Activated naive CD8-positive, alpha-beta T cell (primary cell): ENCODE measurements at regions not wholly inside any gene's neighbourhood (a gene's known extent, or its start where the extent isn't known, plus 50 kb on each side); places are given as distances from the start of the nearest gene placed in this dataset.

ENCODE experiments used
- H3K27ac Mint-ChIP-seq: one replicate; pipeline ENCODE4 v1.8.0; 2021; ENCODE audit warnings: mixed read lengths
- H3K27me3 Mint-ChIP-seq: one replicate; pipeline ENCODE4 v1.8.0; 2021; ENCODE audit warnings: mixed read lengths
- H3K36me3 Mint-ChIP-seq: one replicate; pipeline ENCODE4 v1.8.0; 2021; ENCODE audit warnings: mixed read lengths
- H3K4me1 Mint-ChIP-seq: one replicate; pipeline ENCODE4 v1.8.0; 2021; ENCODE audit warnings: low read depth, mixed read lengths
- H3K4me3 Mint-ChIP-seq: one replicate; pipeline ENCODE4 v1.8.0; 2021; ENCODE audit warnings: mild to moderate bottlenecking, mixed read lengths
- H3K9me3 Mint-ChIP-seq: one replicate; pipeline ENCODE4 v1.8.0; 2021; ENCODE audit warnings: low read depth, mixed read lengths

GRCh38 chr17:14461227-14461548 lies 160.3 kb downstream of the HS3ST3B1 start:
- Mint-ChIP-seq H3K27me3 (no peaks in the 10 kb centered on the region), H3K4me1 (peaks cover 22% of the 10 kb centered on the region), H3K4me3 (no peak overlapping the region), H3K36me3 (no peaks in the 10 kb centered on the region), H3K9me3 (peaks cover 3% of the 10 kb centered on the region), H3K27ac (no peak overlapping the region)

- Mint-ChIP-seq H3K27ac (no peak overlapping the region), H3K27me3 (no peaks in the 10 kb centered on the region), H3K4me3 (no peak overlapping the region), H3K36me3 (no peaks in the 10 kb centered on the region), H3K9me3 (no peaks in the 10 kb centered on the region), H3K4me1 (peaks cover 22% of the 10 kb centered on the region)
Observed at GRCh38 chr17:14460516-14461226, 159.8 kb downstream of the HS3ST3B1 start.

GRCh38 chr17:14459955-14460354 lies 159.1 kb downstream of the HS3ST3B1 start:
- Mint-ChIP-seq H3K36me3 (no peaks in the 10 kb centered on the region), H3K4me3 (no peak overlapping the region)

GRCh38 chr17:14458724-14459123 lies 157.8 kb downstream of the HS3ST3B1 start:
- no peaks in the 10 kb centered on the region for H3K27me3 Mint-ChIP-seq
- no peaks in the 10 kb centered on the region for H3K36me3 Mint-ChIP-seq
- no peaks in the 10 kb centered on the region for H3K9me3 Mint-ChIP-seq
- no peak overlapping the region for H3K27ac Mint-ChIP-seq
- H3K4me1 Mint-ChIP-seq = peaks cover 22% of the 10 kb centered on the region
- H3K4me3 Mint-ChIP-seq = no peak overlapping the region

More at GRCh38 chr17:14459955-14460354, 159.1 kb downstream of the HS3ST3B1 start:
- H3K9me3 Mint-ChIP-seq = no peaks in the 10 kb centered on the region
- peaks cover 22% of the 10 kb centered on the region for H3K4me1 Mint-ChIP-seq
- no peaks in the 10 kb centered on the region for H3K27me3 Mint-ChIP-seq
- no peak overlapping the region for H3K27ac Mint-ChIP-seq

GRCh38 chr17:14454746-14455145 lies 153.9 kb downstream of the HS3ST3B1 start:
- H3K4me1 Mint-ChIP-seq = peaks cover 8% of the 10 kb centered on the region
- no peaks in the 10 kb centered on the region for H3K9me3 Mint-ChIP-seq
- no peak overlapping the region for H3K27ac Mint-ChIP-seq
- no peaks in the 10 kb centered on the region for H3K36me3 Mint-ChIP-seq
- no peak overlapping the region for H3K4me3 Mint-ChIP-seq
- no peaks in the 10 kb centered on the region for H3K27me3 Mint-ChIP-seq

- Mint-ChIP-seq H3K27ac (no peak overlapping the region), H3K27me3 (no peaks in the 10 kb centered on the region), H3K4me1 (no peaks in the 10 kb centered on the region), H3K4me3 (no peak overlapping the region), H3K9me3 (no peaks in the 10 kb centered on the region), H3K36me3 (no peaks in the 10 kb centered on the region)
Observed at GRCh38 chr17:14452856-14453255, 152.0 kb downstream of the HS3ST3B1 start.

- no peaks in the 10 kb centered on the region for H3K36me3 Mint-ChIP-seq
- H3K4me1 Mint-ChIP-seq = no peaks in the 10 kb centered on the region
- no peaks in the 10 kb centered on the region for H3K27me3 Mint-ChIP-seq
- H3K27ac Mint-ChIP-seq = no peak overlapping the region
- H3K9me3 Mint-ChIP-seq = no peaks in the 10 kb centered on the region
- H3K4me3 Mint-ChIP-seq = no peak overlapping the region
Observed at GRCh38 chr17:14451729-14452191, 150.9 kb downstream of the HS3ST3B1 start.

GRCh38 chr17:14448818-14449217 lies 147.9 kb downstream of the HS3ST3B1 start:
- no peaks in the 10 kb centered on the region for H3K27me3 Mint-ChIP-seq
- H3K9me3 Mint-ChIP-seq = no peaks in the 10 kb centered on the region
- peaks cover 2% of the 10 kb centered on the region for H3K4me1 Mint-ChIP-seq
- H3K36me3 Mint-ChIP-seq = no peaks in the 10 kb centered on the region
- H3K4me3 Mint-ChIP-seq = no peak overlapping the region
- H3K27ac Mint-ChIP-seq = no peak overlapping the region

GRCh38 chr17:14446825-14447224 lies 145.9 kb downstream of the HS3ST3B1 start:
- no peak overlapping the region for H3K27ac Mint-ChIP-seq
- no peaks in the 10 kb centered on the region for H3K9me3 Mint-ChIP-seq
- no peaks in the 10 kb centered on the region for H3K36me3 Mint-ChIP-seq
- no peak overlapping the region for H3K4me3 Mint-ChIP-seq
- H3K27me3 Mint-ChIP-seq = no peaks in the 10 kb centered on the region
- peaks cover 8% of the 10 kb centered on the region for H3K4me1 Mint-ChIP-seq

- H3K27me3 Mint-ChIP-seq = no peaks in the 10 kb centered on the region
- H3K4me1 Mint-ChIP-seq = peaks cover 8% of the 10 kb centered on the region
- H3K4me3 Mint-ChIP-seq = no peak overlapping the region
- no peaks in the 10 kb centered on the region for H3K36me3 Mint-ChIP-seq
- no peak overlapping the region for H3K27ac Mint-ChIP-seq
- H3K9me3 Mint-ChIP-seq = no peaks in the 10 kb centered on the region
Observed at GRCh38 chr17:14444915-14445314, 144.0 kb downstream of the HS3ST3B1 start.

- Mint-ChIP-seq H3K27me3 (no peaks in the 10 kb centered on the region), H3K9me3 (no peaks in the 10 kb centered on the region), H3K4me1 (peaks cover 13% of the 10 kb centered on the region), H3K4me3 (no peak overlapping the region), H3K27ac (no peak overlapping the region), H3K36me3 (no peaks in the 10 kb centered on the region)
Observed at GRCh38 chr17:14442798-14443528, 142.1 kb downstream of the HS3ST3B1 start.

GRCh38 chr17:14437176-14437575 lies 136.3 kb downstream of the HS3ST3B1 start:
- H3K4me3 Mint-ChIP-seq = no peak overlapping the region
- no peaks in the 10 kb centered on the region for H3K9me3 Mint-ChIP-seq
- H3K27ac Mint-ChIP-seq = no peak overlapping the region
- H3K27me3 Mint-ChIP-seq = no peaks in the 10 kb centered on the region
- H3K4me1 Mint-ChIP-seq = peaks cover 6% of the 10 kb centered on the region
- H3K36me3 Mint-ChIP-seq = no peaks in the 10 kb centered on the region

- H3K9me3 Mint-ChIP-seq = no peaks in the 10 kb centered on the region
- no peak overlapping the region for H3K27ac Mint-ChIP-seq
- no peaks in the 10 kb centered on the region for H3K36me3 Mint-ChIP-seq
- peaks cover 6% of the 10 kb centered on the region for H3K4me1 Mint-ChIP-seq
- H3K27me3 Mint-ChIP-seq = no peaks in the 10 kb centered on the region
- H3K4me3 Mint-ChIP-seq = no peak overlapping the region
Observed at GRCh38 chr17:14436266-14436665, 135.4 kb downstream of the HS3ST3B1 start.

GRCh38 chr17:14434506-14434905 lies 133.6 kb downstream of the HS3ST3B1 start:
- H3K36me3 Mint-ChIP-seq = peaks cover 4% of the 10 kb centered on the region
- peaks cover 16% of the 10 kb centered on the region for H3K4me1 Mint-ChIP-seq
- H3K27ac Mint-ChIP-seq = no peak overlapping the region
- no peaks in the 10 kb centered on the region for H3K27me3 Mint-ChIP-seq
- H3K9me3 Mint-ChIP-seq = no peaks in the 10 kb centered on the region
- no peak overlapping the region for H3K4me3 Mint-ChIP-seq

- Mint-ChIP-seq H3K36me3 (peaks cover 4% of the 10 kb centered on the region), H3K27me3 (no peaks in the 10 kb centered on the region), H3K4me1 (peaks cover 36% of the 10 kb centered on the region)
Observed at GRCh38 chr17:14432079-14432478, 131.2 kb downstream of the HS3ST3B1 start.

More at GRCh38 chr17:14432079-14432478, 131.2 kb downstream of the HS3ST3B1 start:
- Mint-ChIP-seq H3K4me3 (no peak overlapping the region), H3K27ac (no peak overlapping the region), H3K9me3 (no peaks in the 10 kb centered on the region)
